Astrocyte (in vitro differentiated cells and primary cell): ENCODE measurements at regions not wholly inside any gene's neighbourhood (a gene's known extent, or its start where the extent isn't known, plus 50 kb on each side); places are given as distances from the start of the nearest gene placed in this dataset.

ENCODE experiments used
- CTCF ChIP-seq: IDR thresholded peaks from 2 replicates; pipeline ENCODE4 v1.5.1; 2011; ENCODE audit warnings: low read depth, mild to moderate bottlenecking, inconsistent platforms, low read length, moderate library complexity; ENCODE audit not compliant: insufficient read depth
- EZH2 ChIP-seq: IDR thresholded peaks from 2 replicates; pipeline ENCODE4 v1.6.1; 2012; ENCODE audit warnings: mild to moderate bottlenecking, low read length, inconsistent platforms; ENCODE audit not compliant: insufficient read depth

DNA sequence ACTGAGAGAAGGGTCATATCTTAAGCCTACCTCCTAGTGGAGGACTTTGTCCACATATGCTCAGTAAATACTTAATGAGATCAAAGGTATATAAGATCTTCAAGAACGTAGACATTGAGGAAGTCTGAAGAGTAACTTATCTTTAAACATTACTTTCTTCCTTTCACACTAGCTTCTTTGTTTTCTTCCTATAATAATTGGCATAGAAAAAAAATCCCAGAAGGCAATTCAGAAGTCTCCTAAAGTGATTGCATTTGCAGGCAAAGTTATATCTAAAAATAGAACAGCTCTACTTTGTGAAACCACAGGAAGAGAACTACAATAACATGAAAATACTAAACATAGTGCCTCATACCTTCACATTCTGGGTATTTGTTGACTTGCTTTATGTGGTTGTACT lies 150.4 kb downstream of the PPP1R3A start:
- TF ChIP-seq CTCF (no peak), EZH2 (no peak)
